GM18526 (cell line): ENCODE measurements at regions not wholly inside any gene's neighbourhood (a gene's known extent, or its start where the extent isn't known, plus 50 kb on each side); places are given as distances from the start of the nearest gene placed in this dataset.

ENCODE experiments used
- POLR2A ChIP-seq: IDR thresholded peaks from 3 replicates; pipeline ENCODE4 v1.6.1; 2011; ENCODE audit not compliant: insufficient read length; ENCODE audit errors: extremely low read depth

DNA sequence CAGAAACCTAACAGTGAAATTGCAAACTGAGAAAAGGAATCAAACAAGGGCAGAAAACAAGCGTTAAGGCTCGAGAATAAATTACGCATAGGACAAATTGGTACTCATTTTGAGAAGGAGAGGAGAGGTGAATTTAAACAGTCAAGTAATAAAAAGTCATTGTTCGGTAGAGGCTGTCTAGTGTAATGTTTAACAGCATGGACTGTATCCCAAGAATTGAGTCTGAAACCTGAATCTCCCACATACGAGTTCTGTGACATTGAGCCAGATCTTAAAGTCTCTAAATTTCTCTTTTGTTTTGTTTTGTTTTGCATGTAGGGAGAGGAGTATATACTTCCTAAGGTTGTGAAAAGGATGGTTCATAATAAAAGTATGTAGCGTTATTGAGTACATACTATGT is 216.5 kb upstream of the BTG1 start:
- no peak for TF ChIP-seq POLR2A

DNA sequence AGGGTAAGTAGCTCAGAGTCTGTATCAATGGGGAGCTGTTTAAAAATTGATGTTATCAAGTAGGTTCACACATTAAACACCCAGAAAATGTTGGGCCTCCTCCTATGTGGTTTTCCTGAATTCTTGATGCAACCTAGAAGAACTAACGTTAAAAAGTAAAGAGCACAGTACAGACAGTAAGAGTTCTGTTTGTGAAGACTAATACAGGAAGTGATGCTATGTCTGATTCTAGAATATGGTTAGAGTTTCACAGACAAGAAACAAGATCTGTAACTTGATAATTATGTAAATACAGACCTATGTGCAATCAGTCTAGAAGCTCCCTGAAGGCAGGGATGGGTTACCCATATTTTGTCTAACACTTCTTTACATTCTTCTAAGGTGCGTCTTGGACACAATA is 214.9 kb upstream of the BTG1 start:
- no peak for TF ChIP-seq POLR2A

DNA sequence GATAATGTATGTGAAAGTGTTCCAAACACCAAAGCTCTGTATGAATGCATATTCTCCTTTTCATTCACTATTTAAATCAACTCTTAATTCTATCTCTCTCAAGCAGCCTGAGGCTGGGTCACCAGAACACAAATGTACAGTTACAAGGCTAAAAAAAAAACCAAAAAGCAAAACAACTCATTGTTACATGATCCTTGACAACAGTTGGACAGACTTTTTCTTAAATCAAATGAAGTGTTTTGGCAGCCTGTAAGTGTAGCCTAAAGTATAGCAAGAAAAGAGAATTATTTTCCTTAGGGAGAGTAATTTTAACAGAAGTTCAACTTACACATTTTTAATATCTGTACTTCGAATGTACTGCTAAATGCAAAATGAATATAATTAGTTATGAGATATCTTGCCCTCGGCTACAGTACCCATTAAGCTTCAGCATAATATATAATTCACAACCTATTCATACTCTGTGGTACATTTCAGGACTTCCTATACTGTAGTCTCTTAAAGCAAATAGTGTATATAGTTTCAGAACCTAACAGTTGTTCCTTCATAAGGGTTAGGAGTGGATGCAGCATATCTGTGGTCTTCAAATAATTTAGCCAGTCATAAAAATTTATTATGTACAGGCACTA is 214.0 kb upstream of the BTG1 start:
- no peak for TF ChIP-seq POLR2A

DNA sequence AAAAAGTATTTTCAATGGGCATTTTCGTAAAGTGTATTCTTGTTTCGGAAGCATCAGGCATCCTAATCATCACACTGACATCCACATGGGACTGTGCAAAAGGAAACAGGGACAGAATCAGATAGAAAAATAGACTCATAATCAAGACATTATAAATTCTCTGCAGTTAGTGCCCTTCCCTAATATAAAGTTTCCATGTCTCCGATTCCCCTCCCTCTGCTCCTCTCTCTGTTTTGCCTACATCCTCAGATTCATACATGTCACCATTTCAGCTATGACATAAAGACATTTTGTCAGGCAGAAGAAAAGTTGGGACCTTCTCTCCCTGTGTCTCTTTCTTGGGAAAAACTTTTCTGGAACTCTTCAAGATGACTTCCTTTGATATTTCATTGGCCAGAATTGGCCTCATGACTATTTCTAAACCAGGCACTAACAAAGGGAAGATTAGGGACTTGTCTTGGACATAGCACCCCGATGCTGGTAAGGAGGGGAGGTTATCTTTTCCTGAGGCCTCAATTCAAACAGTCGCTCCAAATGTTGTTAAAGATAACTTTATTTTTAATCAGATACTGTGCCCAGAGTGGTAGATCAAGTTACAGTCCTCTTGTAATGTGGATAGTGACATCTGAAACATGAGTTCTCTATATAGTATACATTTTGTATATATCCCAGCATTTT is 212.1 kb upstream of the BTG1 start:
- no peak for TF ChIP-seq POLR2A

DNA sequence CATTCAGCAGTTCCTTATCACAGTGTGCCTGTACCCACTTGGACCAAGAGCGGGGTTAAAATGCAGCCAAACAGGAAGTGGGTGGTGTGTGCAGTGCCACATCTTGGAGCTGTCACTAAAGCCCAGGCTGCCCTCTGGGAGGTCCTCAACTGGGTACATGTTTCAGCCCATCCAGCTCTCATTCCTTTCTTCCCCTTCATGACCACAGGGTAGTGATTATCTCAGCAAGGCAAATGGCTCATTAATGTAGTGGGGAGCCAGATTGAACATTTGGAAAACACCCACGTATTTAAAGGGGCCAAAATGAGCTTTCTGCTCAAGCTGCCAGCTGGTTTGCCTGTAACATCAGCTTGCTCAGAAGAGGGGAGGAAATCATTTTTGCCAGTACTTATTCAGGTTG is 210.8 kb upstream of the BTG1 start:
- TF ChIP-seq POLR2A: no peak

DNA sequence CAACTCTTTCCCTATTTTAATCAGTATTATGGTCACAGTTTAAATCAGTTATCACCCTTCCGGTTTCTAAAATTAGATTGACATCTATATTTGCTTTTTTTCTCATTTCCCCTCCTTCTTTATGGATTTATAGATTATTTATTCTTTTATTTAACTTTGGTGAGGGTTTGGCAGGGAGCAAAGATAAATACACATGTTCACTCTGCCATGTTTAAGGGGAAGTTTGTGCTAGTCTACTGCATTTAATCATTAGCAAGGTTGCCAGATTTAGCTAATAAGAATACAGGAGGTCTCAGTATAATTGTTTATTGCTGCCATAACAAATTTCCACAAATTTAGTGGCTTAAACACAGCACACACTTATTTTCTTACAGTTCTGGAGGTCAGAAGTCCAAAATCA is 204.0 kb upstream of the BTG1 start:
- no peak for TF ChIP-seq POLR2A

DNA sequence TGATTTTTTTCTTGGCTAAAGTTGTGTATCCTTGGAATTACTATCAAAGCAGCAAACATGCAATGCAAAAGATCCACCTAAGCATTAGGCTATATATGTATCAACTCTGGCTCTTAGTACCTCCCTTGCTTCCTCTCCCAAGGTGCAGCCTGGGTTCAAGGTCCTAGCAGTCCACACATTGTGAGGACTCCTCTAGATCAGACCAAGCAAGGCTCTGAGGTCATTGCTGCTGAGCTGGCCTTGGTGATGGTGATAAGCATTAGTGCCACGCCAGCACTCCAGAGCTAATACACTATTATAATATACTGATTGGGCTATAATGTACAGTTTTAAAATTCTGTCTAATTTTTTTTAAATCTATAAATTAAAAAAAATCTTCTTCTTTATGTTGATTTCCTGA is 196.9 kb upstream of the BTG1 start:
- no peak for TF ChIP-seq POLR2A

DNA sequence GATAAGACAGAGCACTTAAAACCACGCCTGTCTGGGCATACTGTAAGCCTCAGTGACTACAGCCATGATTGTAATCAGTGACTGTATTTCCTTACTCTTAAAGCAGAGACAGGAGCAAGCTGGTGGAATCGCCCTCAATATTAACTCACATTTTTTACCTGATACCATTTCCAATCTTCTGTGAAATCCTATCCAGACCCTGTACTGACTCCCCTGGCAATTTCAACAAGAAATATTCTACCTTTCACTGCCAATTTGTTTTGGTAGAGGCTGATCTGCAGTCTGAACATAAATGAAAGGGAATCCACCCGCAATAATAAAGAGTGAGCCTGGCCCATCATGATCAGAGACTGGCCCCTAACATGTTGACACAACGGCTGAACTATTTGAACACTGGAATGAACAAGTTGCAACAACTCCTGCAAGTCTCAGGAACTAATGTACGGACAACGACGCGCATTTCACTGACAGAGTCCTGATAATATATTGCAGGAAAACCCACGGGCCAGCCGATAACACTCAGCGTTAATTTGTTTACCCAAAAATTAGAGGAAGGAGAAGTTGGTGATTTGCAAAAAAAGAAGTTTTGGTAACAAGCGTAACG is 195.5 kb upstream of the BTG1 start:
- no peak for TF ChIP-seq POLR2A

DNA sequence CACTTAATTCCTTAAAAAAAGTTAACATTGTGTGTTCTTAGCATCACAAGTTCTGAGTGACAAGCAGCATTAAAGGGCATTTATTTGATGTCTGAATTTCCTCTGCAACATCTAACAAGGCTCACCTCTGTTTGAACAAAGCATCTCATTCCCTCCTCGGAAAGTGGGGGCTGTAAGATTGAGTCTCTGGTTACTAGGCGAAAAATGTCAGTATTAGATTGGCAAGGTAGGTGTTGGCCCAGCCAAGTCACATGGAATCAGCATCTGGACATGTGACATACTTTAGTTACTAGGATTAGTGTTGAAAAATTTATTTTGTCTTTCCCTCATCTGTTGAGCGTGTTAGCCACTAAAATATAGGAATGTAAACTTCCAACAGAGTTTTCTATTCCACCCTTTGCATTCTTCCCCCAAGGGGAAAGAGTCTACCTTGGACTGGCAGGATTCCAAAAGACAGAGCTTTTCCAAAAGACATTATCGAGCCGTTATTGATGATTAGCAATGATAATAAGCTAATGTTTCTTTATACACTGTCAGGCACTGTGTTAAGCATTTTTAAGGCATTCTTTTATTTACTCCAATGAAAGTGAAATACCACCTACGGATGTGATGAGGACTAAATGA is 194.9 kb upstream of the BTG1 start:
- TF ChIP-seq POLR2A: no peak

DNA sequence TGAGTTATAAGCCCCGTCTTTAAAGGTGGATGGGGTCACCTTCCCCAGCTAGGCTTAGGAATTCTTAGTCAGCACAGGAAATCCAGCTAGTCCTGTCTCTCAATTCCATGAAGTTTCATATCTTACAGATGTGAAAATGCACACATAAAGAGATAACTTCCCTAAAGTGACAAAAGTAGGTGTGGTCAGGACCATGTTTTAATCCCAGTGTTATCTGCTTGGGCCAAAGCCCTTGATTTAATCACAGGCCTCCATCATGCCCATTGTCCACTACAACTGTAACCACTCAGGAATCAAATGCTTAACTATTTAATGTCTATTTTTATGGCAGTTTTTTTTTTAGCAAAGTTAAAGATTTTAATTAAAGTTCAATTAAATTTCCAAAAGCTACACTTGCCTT is 194.4 kb upstream of the BTG1 start:
- TF ChIP-seq POLR2A: no peak

DNA sequence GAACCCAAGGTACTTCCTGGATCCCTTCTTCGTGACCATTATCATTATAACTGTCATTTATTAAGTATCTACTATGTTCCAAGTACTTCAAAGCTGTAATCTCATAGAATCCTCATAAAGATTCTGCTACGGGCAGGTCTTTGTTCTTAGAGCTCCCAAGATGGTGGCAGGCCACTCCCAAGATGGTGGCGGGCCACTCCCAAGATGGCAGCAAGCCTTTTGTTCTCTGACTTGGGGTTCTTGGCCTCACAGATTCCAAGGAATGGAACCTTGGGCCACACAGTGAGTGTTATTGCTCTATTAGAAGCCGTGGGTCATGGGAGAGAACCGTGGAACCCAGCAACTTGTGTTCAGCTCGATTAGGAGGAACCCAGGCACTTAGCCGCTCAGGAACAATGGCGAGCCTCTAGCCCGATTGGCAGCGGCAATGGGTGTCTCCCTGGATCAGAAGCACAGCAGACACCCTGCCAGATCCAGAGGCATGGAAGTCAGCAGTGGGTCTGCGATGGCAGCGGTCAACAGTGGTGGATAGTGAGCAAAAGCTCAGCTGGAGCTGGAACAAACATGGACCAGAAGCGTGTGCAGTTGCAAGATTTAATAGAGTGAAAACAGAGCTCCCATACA is 193.7 kb upstream of the BTG1 start:
- no peak for TF ChIP-seq POLR2A

DNA sequence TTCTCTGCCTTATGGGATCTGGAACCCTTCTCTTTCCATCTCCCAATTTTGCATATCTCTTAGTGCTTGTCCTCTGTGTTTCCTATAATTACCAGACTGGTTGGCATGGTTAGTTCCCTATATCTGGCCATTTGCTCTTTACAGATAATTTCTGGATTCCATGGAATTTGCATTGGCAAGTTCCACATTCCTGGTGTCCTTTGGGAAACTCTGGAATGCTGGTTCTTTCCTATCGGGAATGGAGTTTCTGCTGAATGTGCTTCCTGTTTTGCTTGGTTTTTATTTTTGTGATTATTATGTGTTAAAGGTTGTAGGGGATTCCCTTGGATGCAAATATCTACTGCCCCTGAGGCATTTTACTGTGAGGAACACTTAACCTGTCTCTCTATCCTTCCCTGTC is 193.0 kb upstream of the BTG1 start:
- TF ChIP-seq POLR2A: no peak

DNA sequence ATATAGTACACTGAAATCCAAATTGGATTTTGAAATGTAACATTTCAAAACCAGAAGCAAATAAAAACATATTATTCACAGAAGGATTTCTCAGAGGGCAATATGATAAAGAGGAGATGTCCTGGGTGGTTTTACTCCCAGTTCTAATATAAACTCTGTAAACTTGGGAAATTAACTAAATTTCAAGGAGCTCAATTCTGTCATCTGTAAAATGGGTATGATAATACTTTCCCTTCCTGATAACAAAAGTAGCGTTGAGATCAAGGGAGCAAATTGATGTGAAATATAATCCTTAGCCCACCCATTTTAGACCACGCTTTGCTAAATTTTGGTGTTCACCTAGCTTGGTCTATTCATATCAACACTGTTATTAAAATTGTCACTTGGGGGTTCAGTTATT is 192.5 kb upstream of the BTG1 start:
- TF ChIP-seq POLR2A: no peak

DNA sequence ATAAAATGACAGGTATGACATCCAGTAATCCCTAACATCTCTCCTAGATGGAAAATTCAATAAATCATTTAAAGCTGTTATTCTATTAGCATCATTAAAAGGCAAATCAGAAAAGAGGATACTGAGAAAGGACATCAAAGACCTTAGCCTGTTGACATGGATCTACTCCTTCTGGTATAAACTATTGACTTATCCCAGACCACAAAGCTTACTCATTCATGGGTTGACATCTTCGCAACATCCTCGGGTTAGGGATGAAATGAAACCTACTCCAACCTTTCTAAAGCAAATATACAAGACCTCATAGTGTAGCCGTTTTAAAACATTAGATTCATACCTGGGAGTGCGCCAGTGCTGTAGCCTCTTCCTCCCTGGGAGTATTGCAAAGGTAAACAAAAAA is 191.5 kb upstream of the BTG1 start:
- TF ChIP-seq POLR2A: no peak

DNA sequence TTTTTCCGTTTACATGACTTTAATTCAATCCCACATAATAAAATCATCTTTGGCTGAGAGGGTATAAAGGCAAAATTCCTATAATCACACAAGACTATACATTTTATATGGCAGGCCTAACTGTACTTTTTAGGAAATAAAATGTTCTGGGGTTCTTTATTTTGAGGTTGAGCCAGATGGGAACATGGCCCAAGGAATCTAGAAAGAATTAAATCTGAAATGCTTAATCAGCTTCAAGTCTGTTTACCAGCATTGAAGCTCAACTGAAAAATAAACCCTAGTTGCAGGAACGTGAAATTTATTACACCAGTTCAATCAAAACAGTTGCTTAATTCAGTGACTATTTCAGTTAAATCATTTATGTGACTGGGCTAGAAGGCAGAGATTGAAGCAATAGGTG is 191.0 kb upstream of the BTG1 start:
- no peak for TF ChIP-seq POLR2A

DNA sequence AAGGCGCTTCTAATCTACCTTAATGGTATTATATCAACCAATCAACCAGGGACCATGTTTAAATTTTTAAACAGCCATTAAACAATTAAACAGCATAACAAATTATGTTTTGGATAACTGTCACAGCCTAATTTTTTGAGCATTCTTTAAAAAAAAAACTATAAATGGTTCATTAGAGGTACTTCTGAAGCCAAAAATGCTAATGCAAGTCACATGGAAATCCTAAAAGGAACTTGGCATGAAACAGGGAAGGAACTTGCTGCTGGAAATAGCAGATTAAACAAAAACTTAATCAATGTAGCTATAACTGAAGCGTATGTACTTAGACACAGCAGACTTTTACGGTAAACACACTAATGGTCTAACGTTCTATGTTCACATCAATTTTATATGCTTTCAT is 190.2 kb upstream of the BTG1 start:
- TF ChIP-seq POLR2A: no peak
